WTC11 (cell line): ENCODE measurements at regions not wholly inside any gene's neighbourhood (a gene's known extent, or its start where the extent isn't known, plus 50 kb on each side); places are given as distances from the start of the nearest gene placed in this dataset.

Source experiments
- ATAC-seq: fragments of 200-7000 bp; cut with Tn5 transposase; 2 replicates; pipeline ENCODE4 v1.10.0; 2021; ENCODE audit warnings: mild to moderate bottlenecking, moderate library complexity
- CTCF ChIA-PET: fragments of 300-600 bp; sonication (Branson Sonifier 250); formaldehyde crosslinking; loops from one replicate; lab custom pipeline; 2021; ENCODE audit warnings: antibody characterized with exemption; lab: Charles Lee
- POLR2A ChIA-PET: fragments of 350-600 bp; sonication (Branson Sonifier 250); formaldehyde crosslinking; loops from one replicate; lab custom pipeline; 2021; ENCODE audit warnings: antibody characterized with exemption; lab: Charles Lee
- DNase-seq: peaks from one replicate; pipeline ENCODE4 v3.0.0; 2021; ENCODE audit warnings: low spot score
- H3K27ac Mint-ChIP-seq: 2 replicates; pipeline ENCODE4 v1.8.0; 2021; ENCODE audit warnings: mixed read lengths
- H3K27me3 Mint-ChIP-seq: 2 replicates; pipeline ENCODE4 v1.8.0; 2021; ENCODE audit warnings: low read depth, mild to moderate bottlenecking, moderate library complexity, mixed read lengths
- H3K36me3 Mint-ChIP-seq: 2 replicates; pipeline ENCODE4 v1.8.0; 2021; ENCODE audit warnings: mixed read lengths
- H3K4me1 Mint-ChIP-seq: 2 replicates; pipeline ENCODE4 v1.8.0; 2022; ENCODE audit warnings: mixed read lengths
- H3K4me3 Mint-ChIP-seq: 2 replicates; pipeline ENCODE4 v1.8.0; 2021; ENCODE audit warnings: mild to moderate bottlenecking, moderate library complexity, mixed read lengths
- H3K9me3 Mint-ChIP-seq: 2 replicates; pipeline ENCODE4 v1.8.0; 2021; ENCODE audit warnings: mixed read lengths
- ATF2 ChIP-seq: sonication (generic); formaldehyde crosslinking; IDR thresholded peaks from 2 replicates; pipeline ENCODE4 v1.8.1; 2022; ENCODE audit warnings: low read depth, missing genetic modification reagents, borderline replicate concordance
- CDX4 ChIP-seq: fragments of 250-450 bp; sonication (Bioruptor Pico); IDR thresholded peaks from 2 replicates; pipeline ENCODE4 v1.9.0; 2021; ENCODE audit warnings: moderate library complexity, mild to moderate bottlenecking, inconsistent platforms, borderline replicate concordance
- CREM ChIP-seq: sonication (generic); formaldehyde crosslinking; IDR thresholded peaks from 2 replicates; pipeline ENCODE4 v1.8.1; 2022; ENCODE audit warnings: mild to moderate bottlenecking, missing genetic modification reagents, moderate library complexity
- E2F1 ChIP-seq: sonication (generic); formaldehyde crosslinking; IDR thresholded peaks from 2 replicates; pipeline ENCODE4 v1.8.0; 2022; ENCODE audit warnings: mild to moderate bottlenecking, missing genetic modification reagents
- E2F5 ChIP-seq: sonication (generic); formaldehyde crosslinking; IDR thresholded peaks from 2 replicates; pipeline ENCODE4 v1.8.1; 2022; ENCODE audit warnings: mild to moderate bottlenecking, moderate library complexity, missing genetic modification reagents
- EMX1 ChIP-seq: fragments of 250-450 bp; sonication (Bioruptor Pico); IDR thresholded peaks from 2 replicates; pipeline ENCODE4 v1.8.0; 2021; ENCODE audit warnings: mild to moderate bottlenecking
- FOXJ3 ChIP-seq: sonication (generic); formaldehyde crosslinking; IDR thresholded peaks from 2 replicates; pipeline ENCODE4 v1.9.0; 2021; ENCODE audit warnings: missing genetic modification reagents, mild to moderate bottlenecking, borderline replicate concordance
- GABPB1 ChIP-seq: sonication (generic); formaldehyde crosslinking; IDR thresholded peaks from 2 replicates; pipeline ENCODE4 v1.8.1; 2023; ENCODE audit warnings: mild to moderate bottlenecking, missing genetic modification reagents
- IRF1 ChIP-seq: sonication (generic); formaldehyde crosslinking; IDR thresholded peaks from 2 replicates; pipeline ENCODE4 v1.8.0; 2023; ENCODE audit warnings: missing genetic modification reagents
- JAZF1 ChIP-seq: fragments of 250-450 bp; sonication (Bioruptor Pico); IDR thresholded peaks from 2 replicates; pipeline ENCODE4 v1.9.0; 2021; ENCODE audit warnings: moderate library complexity, mild to moderate bottlenecking, inconsistent platforms
- JUN ChIP-seq: sonication (generic); formaldehyde crosslinking; IDR thresholded peaks from 2 replicates; pipeline ENCODE4 v1.8.0; 2023; ENCODE audit warnings: mild to moderate bottlenecking, missing genetic modification reagents
- NFATC4 ChIP-seq: fragments of 250-450 bp; sonication (Bioruptor Pico); IDR thresholded peaks from 2 replicates; pipeline ENCODE4 v1.9.0; 2021; ENCODE audit warnings: mild to moderate bottlenecking
- OVOL2 ChIP-seq: fragments of 250-450 bp; sonication (Bioruptor Pico); IDR thresholded peaks from 2 replicates; pipeline ENCODE4 v1.9.0; 2021; ENCODE audit warnings: mild to moderate bottlenecking, borderline replicate concordance
- PRDM15 ChIP-seq: sonication (generic); formaldehyde crosslinking; IDR thresholded peaks from 2 replicates; pipeline ENCODE4 v1.8.0; 2022; ENCODE audit warnings: missing genetic modification reagents
- RORB ChIP-seq: fragments of 250-450 bp; sonication (Bioruptor Pico); IDR thresholded peaks from 2 replicates; pipeline ENCODE4 v1.9.0; 2021; ENCODE audit warnings: mild to moderate bottlenecking
- SMAD3 ChIP-seq: sonication (generic); formaldehyde crosslinking; IDR thresholded peaks from 2 replicates; pipeline ENCODE4 v1.8.0; 2022; ENCODE audit warnings: missing genetic modification reagents, mild to moderate bottlenecking, borderline replicate concordance
- TCF7 ChIP-seq: sonication (generic); formaldehyde crosslinking; IDR thresholded peaks from 2 replicates; pipeline ENCODE4 v1.8.0; 2022; ENCODE audit warnings: mild to moderate bottlenecking, low read depth, missing genetic modification reagents, moderate library complexity
- ZMAT4 ChIP-seq: fragments of 250-450 bp; sonication (Bioruptor Pico); IDR thresholded peaks from 2 replicates; pipeline ENCODE4 v1.9.0; 2021; ENCODE audit warnings: mild to moderate bottlenecking
- ZNF138 ChIP-seq: sonication (generic); formaldehyde crosslinking; conservative IDR thresholded peaks from 2 replicates; pipeline ENCODE4 v1.8.1; 2022; ENCODE audit warnings: mild to moderate bottlenecking, moderate library complexity, missing genetic modification reagents
- ZNF219 ChIP-seq: sonication (generic); formaldehyde crosslinking; IDR thresholded peaks from 2 replicates; pipeline ENCODE4 v1.8.0; 2023; ENCODE audit warnings: missing genetic modification reagents, mild to moderate bottlenecking, borderline replicate concordance

- ChIA-PET CTCF (no interaction called here), POLR2A (no interaction called here)
- Mint-ChIP-seq H3K4me1 (peaks cover under 1% of the 10 kb centered on the region; the same call in 1 of the 2 replicates), H3K9me3 (peaks cover 4% of the 10 kb centered on the region), H3K4me3 (no peak overlapping the region), H3K27me3 (no peaks in the 10 kb centered on the region), H3K27ac (no peak overlapping the region), H3K36me3 (0 out of 2 replicates have a peak, but pooled peaks cover under 1% of the 10 kb centered on the region)
- TF ChIP-seq CREM (CRISPR knock-in tag), result no peak
- TF ChIP-seq ZNF138 (CRISPR knock-in tag), result no peak
- ATAC-seq (no peak), DNase-seq (no peak)
Measured at GRCh38 chrX:11040405-11040804, 70.7 kb upstream of the HCCS start.

GRCh38 chrX:11040996-11041395, 70.1 kb upstream of the HCCS start:
- ChIA-PET CTCF (no interaction called here), POLR2A (no interaction called here)
- H3K4me3 Mint-ChIP-seq, result no peak overlapping the region
- 0 out of 2 replicates have a peak, but pooled peaks cover 3% of the 10 kb centered on the region for H3K36me3 Mint-ChIP-seq
- DNase-seq (no peak), ATAC-seq (no peak)
- TF ChIP-seq GABPB1 (CRISPR knock-in tag) (no peak), PRDM15 (CRISPR knock-in tag) (no peak), SMAD3 (CRISPR knock-in tag) (no peak)
- no peaks in the 10 kb centered on the region for H3K4me1 Mint-ChIP-seq
- H3K9me3 Mint-ChIP-seq, result peaks cover 9% of the 10 kb centered on the region
- no peaks in the 10 kb centered on the region for H3K27me3 Mint-ChIP-seq
- no peak overlapping the region for H3K27ac Mint-ChIP-seq

- no peaks in the 10 kb centered on the region for H3K27me3 Mint-ChIP-seq
- no peak for ATAC-seq
- 0 out of 2 replicates have a peak, but pooled peaks cover 3% of the 10 kb centered on the region for H3K36me3 Mint-ChIP-seq
- no peak for DNase-seq
- H3K27ac Mint-ChIP-seq, result no peak overlapping the region
- peaks cover 19% of the 10 kb centered on the region for H3K9me3 Mint-ChIP-seq
- POLR2A ChIA-PET, result no interaction called here
- H3K4me1 Mint-ChIP-seq, result no peaks in the 10 kb centered on the region
- CTCF ChIA-PET, result no interaction called here
- H3K4me3 Mint-ChIP-seq, result no peak overlapping the region
- TF ChIP-seq GABPB1 (CRISPR knock-in tag) (no peak), JUN (no peak), EMX1 (CRISPR knock-in tag) (no peak), ZMAT4 (CRISPR knock-in tag) (no peak), CDX4 (CRISPR knock-in tag) (no peak), JAZF1 (CRISPR knock-in tag) (no peak), CREM (CRISPR knock-in tag) (no peak), E2F5 (CRISPR knock-in tag) (no peak)
Measured at GRCh38 chrX:11050013-11050412, 61.1 kb upstream of the HCCS start.

GRCh38 chrX:11053351-11053750, 57.8 kb upstream of the HCCS start:
- Mint-ChIP-seq H3K36me3 (0 out of 2 replicates have a peak, but pooled peaks cover 3% of the 10 kb centered on the region), H3K27ac (no peak overlapping the region), H3K27me3 (no peaks in the 10 kb centered on the region), H3K4me3 (no peak overlapping the region), H3K4me1 (no peaks in the 10 kb centered on the region), H3K9me3 (peaks cover under 1% of the 10 kb centered on the region)
- ATAC-seq, result no peak
- CTCF ChIA-PET, result no interaction called here
- POLR2A ChIA-PET, result no interaction called here
- no peak for DNase-seq
- no peak for TF ChIP-seq ZNF219 (CRISPR knock-in tag)
- no peak for TF ChIP-seq NFATC4 (CRISPR knock-in tag)
- no peak for TF ChIP-seq E2F1 (CRISPR knock-in tag)
- no peak for TF ChIP-seq RORB (CRISPR knock-in tag)
- no peak for TF ChIP-seq TCF7
- TF ChIP-seq IRF1 (CRISPR knock-in tag), result no peak
- TF ChIP-seq OVOL2 (CRISPR knock-in tag), result no peak
- TF ChIP-seq FOXJ3, result no peak
- no peak for TF ChIP-seq ATF2 (CRISPR knock-in tag)
